ENCODE measurements at regions not wholly inside any gene's neighbourhood (a gene's known extent, or its start where the extent isn't known, plus 50 kb on each side); places are given as distances from the start of the nearest gene placed in this dataset.
"Not testable (repeated sequence)": the region's sequence is repeated elsewhere in the genome, so short reads cannot be mapped to it uniquely, and the experiment has no call there.

DNA sequence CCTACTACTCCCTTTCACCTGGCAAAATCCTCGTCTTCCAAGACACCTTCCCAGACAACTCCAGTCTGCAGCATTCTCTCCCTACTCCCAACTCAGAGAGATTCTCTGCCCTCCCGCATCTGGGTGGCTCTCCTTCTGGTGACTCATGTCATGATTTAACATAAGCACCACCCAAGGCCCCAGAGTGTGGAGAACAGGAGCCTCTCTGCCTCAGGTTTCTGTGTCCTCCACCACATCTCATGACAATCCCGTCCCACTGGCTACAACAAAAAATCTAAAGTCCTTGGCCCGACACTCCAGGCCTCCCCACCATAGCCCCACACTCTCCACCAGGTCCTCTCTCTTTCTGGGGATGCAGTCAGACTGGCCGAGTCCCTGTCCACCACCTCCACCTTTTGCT, 197.1 kb downstream of the BCL11A start:
- DNase-seq: no peak

DNA sequence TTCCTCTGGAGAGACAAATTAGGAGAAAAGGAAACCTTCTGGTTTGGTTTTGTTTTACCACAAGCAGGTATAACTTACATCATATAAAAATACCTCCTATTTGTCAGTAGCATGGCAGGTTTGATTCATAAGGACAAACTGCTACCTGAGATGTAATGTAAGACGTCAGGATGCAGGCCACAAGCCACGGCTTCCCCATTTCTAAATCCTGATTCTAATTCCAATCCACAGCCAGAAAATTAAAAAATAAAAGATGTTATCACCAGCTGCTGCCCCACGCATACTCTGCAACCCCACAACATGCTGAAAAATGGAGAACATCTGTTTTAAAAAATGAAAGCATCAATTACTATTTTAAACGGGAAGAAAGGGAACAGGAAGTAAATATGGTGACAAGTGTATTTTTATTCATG, 197.6 kb downstream of the BCL11A start:
- no peak for DNase-seq

DNA sequence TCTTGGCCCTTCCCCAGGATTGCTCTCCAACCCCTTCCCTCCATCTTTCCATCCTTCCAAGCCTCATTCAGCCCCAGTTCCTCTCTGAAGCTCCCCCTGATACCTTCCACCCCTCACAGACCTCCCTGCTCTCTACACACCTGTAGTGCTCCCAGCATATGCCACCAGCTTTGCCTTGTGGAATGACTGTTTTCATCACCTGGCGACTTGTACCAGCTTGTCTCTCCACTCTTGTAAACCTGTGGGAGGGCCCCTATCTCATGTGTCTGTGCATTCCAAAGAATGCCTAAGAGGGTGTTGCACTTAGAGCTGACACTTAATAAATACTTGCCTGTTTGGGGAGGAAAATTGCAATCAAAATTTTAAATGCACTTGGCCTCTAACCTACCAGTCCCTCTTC, 198.7 kb downstream of the BCL11A start:
- no peak for DNase-seq

DNA sequence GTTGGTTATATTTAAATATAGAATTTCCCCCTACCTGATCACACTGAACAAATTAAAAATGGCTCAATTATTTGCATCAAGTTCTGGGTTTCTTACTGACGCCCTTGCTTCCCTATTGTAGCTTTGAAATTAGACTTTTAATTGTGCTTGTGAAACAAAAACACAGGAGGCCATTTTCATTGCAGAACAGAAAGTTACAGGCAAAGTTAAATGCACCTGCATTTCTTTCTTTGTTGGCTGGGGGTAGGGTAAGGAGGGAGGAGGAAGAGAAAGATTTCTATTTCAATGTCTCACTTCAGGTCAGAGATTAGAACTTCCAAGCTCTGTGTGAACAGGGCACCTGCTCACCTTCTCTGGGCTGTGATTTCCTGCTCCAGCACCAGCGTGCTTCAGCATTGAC, 199.6 kb downstream of the BCL11A start:
- no peak for DNase-seq

DNA sequence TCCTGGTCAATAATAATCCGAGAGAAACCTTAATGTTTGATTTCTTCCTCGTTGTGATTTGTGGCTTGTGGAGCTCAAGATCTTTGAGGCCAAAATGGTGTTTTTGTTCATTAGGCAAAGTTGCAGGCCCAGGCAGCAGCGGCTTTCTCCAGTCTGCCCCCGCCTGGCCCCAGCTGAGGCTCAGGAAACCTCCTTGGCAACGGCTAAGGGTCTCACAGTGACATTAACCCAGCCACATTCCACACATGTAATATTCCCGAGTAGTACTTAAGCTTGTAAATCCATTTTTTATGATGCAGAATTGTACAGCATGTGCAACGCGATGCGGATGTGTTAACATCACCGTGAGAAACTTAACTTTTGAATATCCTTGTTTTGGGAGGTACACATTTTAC, 200.1 kb downstream of the BCL11A start:
- DNase-seq: no peak

DNA sequence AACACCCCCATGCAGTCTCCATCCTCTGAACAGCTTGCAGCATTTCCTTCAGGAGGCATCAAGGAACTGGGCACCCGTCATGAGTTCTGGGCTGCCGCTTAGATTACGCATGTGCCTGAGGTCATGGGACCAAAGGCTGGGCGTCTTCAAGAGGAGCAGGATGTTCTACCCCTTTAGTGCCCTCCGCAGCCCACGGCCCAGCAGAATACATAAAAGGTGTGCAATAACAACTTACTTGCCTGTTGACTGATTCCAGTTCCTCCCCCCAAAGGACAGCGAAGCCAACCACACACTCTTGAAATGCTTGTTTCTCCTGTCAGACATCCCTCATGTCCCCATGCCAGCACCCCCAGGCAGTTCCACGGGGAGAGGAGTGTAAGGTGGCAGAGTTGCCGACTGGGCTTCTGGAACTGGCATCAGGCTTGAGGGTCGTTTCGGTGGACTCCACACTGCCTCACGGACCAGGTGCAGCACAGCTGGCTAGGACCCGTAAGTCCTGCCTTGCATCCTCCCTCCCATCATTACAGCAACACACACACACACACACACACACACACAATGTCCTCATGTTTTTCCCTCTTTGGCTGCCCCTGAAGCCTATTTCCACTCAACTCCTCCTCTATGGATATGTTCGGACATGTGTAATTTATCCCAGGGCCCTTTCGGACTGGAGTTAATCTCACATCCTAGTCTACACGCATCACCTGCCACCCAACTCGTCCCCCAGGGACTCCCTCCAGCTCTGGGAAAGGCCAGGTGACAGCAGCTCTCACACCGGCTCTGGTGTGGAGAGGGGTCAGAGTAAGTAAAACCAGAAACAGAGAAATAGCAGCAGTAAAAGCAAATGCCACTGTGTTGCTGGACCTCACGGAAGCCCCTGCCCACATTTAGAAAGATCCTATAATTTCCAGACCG, 200.7 kb downstream of the BCL11A start:
- no peak for DNase-seq

DNA sequence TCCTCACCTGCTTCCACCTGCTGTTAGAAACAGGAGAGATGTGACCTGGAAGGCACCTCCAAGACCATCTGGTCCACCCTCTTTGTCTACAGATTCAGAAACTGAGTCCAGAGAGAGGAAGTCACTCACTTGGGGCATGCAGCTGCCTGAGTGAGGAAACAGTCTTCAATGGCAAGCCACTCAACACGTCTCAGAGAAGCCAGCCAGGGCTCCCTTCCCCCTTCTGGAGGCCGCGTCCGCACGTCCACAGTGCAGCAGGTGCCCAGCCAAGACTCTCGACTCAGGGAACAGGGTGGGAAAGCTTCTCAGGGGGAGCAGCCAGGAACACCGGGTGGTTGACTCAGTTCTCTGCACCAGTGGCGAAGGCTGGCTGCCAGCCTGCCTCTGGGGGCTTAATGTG, 201.7 kb downstream of the BCL11A start:
- no peak for DNase-seq

DNA sequence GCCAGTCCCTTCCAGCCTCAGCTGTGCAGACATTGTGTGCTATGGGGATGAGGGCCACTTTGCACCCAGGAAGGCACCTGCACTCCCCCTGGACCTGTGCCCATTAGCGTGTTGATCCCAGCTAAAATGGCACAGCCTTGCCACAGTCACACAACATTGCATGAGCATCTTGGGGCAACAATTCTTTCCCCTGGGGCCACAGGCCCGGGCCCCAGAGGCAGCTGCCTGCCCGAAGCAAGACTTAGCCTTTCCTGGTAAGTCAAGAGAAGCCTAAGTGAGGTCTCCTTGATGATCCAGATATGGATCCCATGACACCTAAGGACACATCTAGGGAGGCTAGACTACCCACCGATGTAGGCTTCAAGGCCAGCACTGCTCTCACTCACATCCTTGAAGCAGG, 202.1 kb downstream of the BCL11A start:
- no peak for DNase-seq

DNA sequence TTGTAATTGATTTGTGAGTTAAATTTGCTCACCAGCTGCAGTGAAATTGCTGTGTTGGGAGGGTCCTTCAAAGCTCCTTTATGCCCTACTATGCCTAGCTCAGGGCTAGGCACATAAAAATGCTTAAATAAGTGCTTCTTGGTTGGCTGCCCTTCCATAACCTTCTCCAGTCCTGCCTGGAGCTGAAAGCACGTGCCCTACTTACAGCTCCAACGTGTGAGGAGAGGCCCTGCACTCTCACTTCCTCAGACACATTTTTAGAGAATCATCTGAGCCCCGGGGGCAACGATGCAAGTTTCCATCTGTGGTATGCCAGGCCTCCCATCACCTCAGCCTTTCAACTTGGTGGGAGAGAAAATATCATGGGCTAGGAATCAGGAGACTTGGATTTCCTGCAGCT, 202.7 kb downstream of the BCL11A start:
- DNase-seq: no peak

DNA sequence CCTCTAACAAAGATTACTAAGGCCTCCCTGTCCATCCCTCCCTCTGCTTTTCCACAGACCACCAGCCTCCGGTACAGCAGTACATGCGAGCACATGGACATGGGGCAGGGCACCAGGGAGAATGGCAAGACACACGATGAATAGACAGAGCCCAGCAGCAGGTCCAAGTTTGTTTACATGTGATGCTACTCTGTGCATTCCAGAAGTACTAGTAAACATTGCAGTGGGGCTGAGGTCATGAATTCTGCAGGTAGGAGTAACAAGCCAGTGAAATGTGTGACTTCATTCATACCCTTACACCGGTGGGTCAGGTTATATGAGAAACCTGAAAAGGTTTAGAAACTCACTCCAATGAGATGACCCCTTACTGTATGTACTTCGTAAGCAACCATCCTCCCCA, 205.7 kb downstream of the BCL11A start:
- no peak for DNase-seq

DNA sequence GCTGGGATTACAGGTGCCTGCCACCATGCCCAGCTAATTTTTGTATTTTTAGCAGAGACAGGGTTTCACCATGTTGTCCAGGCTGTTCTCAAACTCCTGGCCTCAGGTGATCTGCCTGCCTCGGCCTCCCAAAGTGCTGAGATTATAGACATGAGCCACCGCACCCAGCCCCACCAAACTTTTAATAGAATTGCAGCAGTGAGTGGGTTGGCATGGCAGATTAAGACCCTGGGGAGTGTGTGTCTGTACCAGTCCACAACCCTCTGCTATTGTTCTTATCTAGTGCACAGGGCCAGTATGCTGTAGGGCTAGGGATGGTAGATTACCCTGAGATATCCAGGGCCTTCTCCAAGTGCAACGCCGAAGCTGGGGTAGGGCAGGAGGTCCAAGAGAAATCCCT, 211.0 kb downstream of the BCL11A start:
- DNase-seq: not testable (repeated sequence)

DNA sequence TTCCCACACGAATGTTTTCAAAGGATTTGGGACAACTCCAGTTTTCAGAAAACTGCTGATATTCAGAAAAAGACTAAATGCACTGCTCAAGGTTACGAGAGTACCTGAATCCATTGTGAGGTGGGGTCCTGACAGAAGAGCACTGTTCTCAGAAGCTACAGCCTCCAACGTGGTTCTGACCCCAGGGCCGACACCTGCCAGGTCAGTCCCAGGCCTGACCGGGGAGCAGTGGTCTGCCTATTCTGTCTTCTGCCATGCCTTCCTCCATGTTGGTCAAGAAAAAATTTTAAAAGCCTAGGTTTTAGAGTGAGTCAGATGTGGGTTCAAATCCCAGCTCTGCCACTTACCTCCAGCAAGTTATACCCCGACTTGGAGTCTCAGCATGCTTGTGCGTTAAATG, 212.3 kb downstream of the BCL11A start:
- no peak for DNase-seq

DNA sequence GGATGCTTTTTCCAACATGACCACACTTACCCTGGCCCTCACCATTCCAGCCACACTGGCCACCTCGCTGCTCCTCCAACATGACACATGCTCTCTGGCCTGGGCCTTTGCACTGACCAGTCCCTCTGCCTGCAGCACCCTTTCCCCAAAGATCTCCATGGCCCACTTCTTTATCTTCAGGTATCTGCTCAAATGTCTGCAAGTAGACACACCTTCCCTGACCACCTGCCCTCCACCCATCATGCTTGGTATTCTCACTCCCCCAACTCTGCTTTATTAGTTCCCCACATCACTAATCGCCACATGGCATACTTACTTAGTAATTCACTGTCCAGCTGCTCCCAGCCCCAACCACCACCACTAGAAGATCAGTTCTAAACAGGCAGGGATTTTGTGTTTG, 214.2 kb downstream of the BCL11A start:
- DNase-seq: no peak

DNA sequence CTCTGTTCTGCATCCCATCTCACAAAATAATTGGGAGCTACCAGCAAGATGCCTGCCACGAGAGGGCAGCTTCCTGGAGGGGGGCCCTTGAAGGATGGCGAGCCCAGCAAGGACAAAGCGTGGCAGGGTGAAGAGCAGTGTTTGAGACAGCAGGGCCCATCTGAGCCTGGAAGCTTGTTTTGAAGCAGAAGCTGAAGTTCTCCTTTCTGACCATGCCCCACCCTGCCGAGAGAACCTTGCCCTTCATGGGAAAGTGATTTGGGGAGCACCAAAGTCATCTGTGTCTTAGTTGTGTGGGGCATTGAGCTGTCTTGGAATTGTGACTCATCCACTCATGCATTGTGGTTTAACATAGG, 216.3 kb downstream of the BCL11A start:
- DNase-seq: no peak

DNA sequence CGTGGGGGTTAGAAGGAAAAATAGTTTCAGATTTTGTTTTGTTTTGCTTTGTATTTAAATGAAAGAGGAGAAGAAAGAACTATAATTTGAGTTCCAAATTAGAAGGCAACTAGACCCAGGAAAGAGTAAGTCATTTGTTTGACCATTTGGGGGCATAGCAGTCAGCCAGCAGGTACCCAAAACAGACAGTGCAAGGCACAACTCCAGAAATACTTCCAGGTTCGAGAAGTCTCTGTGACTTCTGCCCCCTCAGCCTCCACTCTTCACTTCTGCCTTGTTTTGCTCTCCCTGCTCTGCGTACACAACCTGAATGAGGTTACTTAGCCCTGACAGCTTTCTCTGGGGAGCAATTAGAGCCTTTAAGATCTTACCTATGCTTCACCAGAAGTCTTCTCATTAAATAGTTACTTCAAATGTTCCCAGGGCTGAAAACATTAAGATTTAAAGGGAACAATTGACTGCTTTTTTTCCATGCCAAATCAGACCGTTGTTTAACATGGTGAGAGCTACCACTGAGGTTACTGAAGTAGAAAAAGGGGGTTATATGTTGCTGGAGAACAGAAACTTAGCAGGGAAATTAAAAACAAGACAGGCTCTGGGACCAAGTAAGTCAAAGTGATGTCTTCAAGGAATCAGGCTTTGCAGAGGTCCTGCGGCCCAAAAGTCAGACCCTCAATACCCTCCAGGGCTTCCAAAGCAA, 216.9 kb downstream of the BCL11A start:
- no peak for DNase-seq

DNA sequence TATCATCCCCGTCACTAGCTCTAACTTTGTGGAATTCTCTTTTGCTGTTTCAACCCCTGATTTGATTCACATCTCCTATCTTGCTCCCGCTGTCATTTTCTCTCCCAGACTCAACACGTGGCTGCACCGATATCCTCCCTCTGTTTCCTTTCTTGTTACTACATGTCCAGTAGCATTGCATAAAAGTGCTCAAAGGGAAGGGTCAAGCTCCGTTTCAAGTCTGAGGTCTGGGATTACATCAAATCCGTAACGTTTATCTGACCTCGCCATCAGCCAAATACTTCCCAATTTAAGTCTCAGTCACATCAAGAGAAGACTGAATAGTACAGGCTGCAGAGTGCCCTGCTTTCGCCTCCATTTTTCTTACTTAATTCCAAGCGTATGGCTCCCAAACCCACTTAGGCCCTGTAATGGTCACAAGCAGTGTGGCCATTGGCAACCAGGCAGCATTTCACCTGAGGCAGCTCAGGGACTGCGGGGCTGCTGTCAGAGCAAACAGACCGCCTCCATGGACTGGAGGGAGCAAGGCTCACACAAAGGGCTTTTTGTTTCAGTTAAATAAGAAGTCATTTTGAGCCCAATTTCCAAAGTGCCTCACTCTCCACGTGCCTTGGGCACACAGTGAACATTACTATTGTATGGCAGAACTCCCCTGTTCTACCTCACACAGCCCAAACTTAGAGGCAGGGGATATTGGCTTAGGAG, 217.8 kb downstream of the BCL11A start:
- DNase-seq: no peak

DNA sequence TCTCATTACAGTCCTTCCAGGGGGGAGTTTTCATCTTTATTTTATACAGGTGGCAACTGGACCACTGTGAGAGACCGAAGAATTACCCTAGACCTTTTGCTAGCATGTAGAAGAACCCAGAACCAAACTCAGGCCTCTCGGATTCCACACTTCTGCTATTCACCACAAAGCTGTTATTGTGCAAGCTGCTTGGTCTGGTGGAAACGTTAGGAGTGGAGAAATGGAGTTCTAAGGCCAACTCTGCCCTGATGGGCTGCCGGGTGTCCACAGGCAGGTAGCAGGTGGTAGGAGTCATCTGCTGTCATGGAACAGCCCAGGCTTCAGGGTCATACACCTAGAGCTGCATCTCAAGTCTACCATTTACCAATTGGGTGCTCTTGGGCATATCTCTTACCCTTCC, 218.8 kb downstream of the BCL11A start:
- DNase-seq: no peak

DNA sequence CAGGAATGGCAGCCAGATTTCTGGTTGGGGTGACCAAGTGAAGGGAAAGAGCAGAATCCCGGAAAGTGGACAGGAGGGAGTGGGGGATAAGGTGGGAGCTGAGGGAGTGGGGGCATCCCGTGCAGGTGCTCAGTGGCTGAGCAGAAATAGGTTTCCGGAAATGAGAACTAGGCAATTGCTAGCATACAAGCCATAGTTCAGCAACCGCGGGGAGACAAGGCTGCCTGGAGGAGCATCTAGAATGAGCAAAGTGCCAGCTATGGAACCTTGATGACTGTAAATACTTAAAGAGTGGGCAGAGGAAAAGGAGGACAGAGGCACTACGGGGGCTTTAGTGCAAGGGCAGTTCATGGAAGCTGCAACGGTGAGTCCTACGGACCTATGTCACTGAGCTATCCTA, 220.2 kb downstream of the BCL11A start:
- no peak for DNase-seq

DNA sequence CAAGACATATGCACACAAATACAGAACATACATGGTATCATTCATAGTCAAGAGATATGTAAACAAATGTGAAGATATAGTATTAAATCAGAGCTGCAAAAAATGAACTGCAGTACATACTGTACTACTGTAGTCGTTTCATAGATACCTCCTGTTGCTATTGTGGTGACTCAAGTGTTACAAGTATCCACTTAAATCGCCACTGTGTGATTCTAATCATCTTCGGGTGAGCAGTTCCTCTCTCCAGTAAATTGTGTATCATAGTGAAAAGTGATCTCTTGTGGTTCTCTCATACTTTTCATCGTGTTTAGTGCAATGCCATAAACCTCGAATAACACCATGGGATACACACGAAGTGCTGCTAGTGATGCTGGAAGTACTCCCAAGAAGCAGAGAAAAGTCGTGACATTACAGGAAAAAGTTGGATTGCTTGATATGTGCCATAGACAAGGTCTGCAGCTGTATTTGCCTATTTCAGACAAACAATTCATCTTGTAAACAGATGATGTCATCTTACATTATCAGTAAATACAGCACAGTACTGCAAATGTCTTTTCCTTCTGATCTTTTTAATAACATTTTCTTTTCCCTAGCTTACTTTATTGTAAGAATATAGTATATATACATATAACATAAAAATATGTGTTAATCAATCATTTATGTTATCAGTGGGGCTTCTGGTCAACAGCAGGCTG, 222.2 kb downstream of the BCL11A start:
- DNase-seq: no peak

DNA sequence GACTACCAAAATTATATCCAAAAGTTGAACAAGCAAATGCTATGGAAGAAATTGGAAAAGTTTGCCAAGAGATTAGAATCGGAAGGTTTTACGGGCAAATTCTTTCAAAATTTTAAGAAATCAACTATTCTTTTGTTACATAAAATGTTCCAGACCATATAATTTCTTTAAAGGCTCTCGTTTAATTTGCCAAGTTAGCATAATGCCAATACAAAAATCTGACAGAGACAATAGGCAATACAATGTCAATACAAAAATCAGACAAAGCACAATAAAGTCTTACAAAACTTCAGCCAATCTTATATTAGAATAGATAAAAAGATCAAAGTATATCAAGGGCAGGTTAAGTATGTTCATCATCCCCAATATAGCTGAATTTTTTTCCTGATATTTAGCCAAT, 224.2 kb downstream of the BCL11A start:
- no peak for DNase-seq

DNA sequence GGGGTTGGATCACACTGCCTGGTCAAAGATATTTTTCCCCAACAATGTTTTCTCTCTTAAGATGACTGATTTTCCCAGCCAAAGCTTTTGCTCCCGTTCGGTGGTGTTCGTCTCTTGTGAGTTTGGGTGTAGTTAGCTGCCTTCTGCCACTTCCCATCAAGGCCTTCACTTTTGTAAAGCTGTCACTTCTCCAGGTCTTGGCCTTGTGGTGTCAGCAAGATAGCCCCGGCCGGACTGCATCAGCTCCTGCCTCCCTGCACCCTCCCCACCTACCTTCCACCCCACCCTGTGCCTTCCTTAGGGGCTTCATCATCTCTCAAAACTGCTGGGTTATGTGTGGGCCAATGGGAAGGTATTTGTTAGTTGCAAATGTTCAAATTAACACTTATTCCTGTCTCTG, 228.9 kb downstream of the BCL11A start:
- DNase-seq: no peak

DNA sequence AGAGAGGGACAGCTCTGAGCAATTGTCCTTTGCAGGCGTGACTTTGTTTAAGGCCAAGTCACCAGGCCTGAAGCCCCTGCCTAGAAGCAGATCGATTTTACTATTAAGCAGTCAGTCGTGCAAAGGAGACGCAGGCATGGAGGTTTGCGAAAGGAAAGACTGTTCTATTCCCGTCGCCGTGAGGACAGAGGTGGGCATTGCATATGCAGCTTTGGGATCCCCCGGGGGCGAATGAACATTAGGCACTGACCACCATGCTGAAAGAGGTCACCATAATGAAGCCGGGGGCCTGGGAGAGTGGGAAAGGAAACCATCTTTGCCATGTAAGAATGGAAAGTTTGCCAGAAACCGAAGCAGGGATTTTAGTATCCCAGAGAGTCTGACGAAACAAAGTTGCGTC, 231.6 kb downstream of the BCL11A start:
- no peak for DNase-seq

DNA sequence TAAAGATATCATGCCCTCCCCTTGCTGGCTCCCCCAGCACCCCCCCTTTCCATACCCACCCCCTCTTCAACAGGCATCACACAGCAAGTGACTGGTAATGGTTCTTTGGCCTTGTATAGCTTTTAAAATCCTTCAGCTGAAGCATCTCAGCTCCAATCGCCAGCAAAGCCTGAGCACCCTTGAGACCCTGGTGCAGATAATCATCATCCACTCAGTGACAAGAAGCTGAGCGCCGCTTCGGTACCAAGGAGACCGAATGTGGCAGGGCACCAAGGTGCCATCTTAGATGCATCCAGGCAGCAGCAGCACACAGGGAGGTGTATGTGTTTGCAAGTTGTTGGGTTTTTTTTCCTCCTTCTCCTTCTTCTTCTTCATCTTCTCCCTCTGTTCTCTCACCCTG, 232.7 kb downstream of the BCL11A start:
- DNase-seq: no peak
